ENCODE measurements at regions not wholly inside any gene's neighbourhood (a gene's known extent, or its start where the extent isn't known, plus 50 kb on each side); places are given as distances from the start of the nearest gene placed in this dataset.
A peak's percentile ranks its signal among the peaks of the same experiment; 100 is the strongest.

DNA sequence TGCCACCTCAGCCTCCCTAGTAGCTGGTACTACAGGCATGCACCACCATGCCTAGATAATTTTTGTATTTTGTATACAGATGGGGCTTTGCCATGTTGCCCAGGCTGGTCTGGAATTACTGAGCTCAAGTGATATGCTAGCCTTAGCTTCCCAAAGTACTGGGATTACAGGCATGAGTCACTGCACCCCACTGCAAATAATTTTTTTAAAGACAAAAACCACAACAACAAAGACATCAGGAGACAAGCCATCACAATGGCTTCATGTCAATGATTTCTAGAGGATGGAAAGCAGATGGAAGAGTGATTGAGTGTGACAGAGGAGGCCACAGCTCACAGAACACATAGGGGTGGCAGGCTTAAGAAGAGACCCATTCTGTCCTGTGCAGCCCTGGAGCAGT is 97.9 kb upstream of the PCSK1 start:
- H3K36me3 ChIP-seq = no peaks in the 10 kb centered on the region

DNA sequence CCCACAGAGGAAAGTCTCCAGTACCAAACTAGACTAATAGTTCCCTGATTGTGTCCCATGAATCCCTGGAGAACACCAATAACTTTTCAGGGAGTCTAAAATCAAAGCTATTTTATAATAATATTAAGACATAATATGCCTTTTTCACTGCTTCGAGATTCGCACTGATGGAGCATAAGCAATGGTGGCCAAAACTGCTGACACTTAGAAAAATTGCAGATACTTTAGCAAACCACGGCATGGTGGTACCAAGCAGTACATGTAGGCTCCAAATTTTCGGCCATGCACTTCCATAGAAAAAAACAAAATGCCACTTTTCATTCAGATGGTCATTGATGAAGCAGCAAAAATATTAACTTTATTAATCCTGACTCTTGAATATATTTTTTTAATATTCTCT is 100.3 kb upstream of the PCSK1 start:
- WGBS, 2 donors = 91 to 95% methylated on average over 4 of the region's 4 CpGs
- Histone ChIP-seq H3K27me3 (no peaks in the 10 kb centered on the region), H3K9me3 (no peaks in the 10 kb centered on the region), H3K27ac (no peak overlapping the region), H3K36me3 (no peaks in the 10 kb centered on the region), H3K4me1 (peaks cover 0 to 8% (median 0%) of the 10 kb centered on the region in 3 donors), H3K4me3 (no peak overlapping the region)
- TF ChIP-seq, protein P1, sequence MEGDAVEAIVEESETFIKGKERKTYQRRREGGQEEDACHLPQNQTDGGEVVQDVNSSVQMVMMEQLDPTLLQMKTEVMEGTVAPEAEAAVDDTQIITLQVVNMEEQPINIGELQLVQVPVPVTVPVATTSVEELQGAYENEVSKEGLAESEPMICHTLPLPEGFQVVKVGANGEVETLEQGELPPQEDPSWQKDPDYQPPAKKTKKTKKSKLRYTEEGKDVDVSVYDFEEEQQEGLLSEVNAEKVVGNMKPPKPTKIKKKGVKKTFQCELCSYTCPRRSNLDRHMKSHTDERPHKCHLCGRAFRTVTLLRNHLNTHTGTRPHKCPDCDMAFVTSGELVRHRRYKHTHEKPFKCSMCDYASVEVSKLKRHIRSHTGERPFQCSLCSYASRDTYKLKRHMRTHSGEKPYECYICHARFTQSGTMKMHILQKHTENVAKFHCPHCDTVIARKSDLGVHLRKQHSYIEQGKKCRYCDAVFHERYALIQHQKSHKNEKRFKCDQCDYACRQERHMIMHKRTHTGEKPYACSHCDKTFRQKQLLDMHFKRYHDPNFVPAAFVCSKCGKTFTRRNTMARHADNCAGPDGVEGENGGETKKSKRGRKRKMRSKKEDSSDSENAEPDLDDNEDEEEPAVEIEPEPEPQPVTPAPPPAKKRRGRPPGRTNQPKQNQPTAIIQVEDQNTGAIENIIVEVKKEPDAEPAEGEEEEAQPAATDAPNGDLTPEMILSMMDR (IDR thresholded peaks at IDR 0.05) = no peak
- no peak for TF ChIP-seq POLR2A (IDR thresholded peaks at IDR 0.05)
- intact Hi-C loops (cut with DNase I) = no loop called here
- DNase-seq = no peak

More for the DNA sequence above, 97.9 kb upstream of the PCSK1 start:
- Histone ChIP-seq H3K9me3 (no peaks in the 10 kb centered on the region), H3K27ac (no peak overlapping the region), H3K4me1 (peaks cover 0 to 8% (median 0%) of the 10 kb centered on the region in 3 donors), H3K4me3 (no peak overlapping the region), H3K27me3 (no peaks in the 10 kb centered on the region)
- intact Hi-C loops (cut with DNase I) = no loop called here
- TF ChIP-seq, protein P1 (IDR thresholded peaks at IDR 0.05) = no peak
- no peak for TF ChIP-seq POLR2A (IDR thresholded peaks at IDR 0.05)
- no peak for DNase-seq

DNA sequence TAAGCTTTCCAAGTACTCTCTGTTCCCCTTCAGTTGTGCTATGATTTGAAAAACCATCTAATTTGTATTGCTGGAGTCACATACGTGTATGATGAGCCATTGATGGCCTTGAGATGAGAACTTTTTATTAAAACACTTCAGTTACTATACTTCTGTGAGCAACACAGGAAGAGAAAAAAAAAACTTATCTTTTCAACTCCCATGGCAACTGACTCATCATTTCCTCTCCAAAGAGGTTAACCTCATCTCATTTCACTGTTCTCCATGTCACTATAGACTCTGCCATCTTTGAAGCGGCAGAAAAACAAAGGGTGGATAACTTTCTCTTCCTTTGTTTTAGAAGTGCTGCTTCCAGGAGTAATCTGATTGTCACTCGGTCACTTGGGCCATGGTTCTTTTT is 104.3 kb upstream of the PCSK1 start:
- Histone ChIP-seq H3K27ac (peak overlapping the region in 1 of 4 donors; percentile 13), H3K36me3 (no peaks in the 10 kb centered on the region), H3K4me3 (no peak overlapping the region), H3K4me1 (no peaks in the 10 kb centered on the region), H3K27me3 (no peaks in the 10 kb centered on the region), H3K9me3 (no peaks in the 10 kb centered on the region)
- WGBS, 2 donors = 64 to 75% methylated on average over 3 of the region's 3 CpGs
- intact Hi-C loops (cut with DNase I) = no loop called here
- TF ChIP-seq POLR2A (IDR thresholded peaks at IDR 0.05) = no peak
- TF ChIP-seq, protein P1 (IDR thresholded peaks at IDR 0.05) = no peak
- no peak for DNase-seq

DNA sequence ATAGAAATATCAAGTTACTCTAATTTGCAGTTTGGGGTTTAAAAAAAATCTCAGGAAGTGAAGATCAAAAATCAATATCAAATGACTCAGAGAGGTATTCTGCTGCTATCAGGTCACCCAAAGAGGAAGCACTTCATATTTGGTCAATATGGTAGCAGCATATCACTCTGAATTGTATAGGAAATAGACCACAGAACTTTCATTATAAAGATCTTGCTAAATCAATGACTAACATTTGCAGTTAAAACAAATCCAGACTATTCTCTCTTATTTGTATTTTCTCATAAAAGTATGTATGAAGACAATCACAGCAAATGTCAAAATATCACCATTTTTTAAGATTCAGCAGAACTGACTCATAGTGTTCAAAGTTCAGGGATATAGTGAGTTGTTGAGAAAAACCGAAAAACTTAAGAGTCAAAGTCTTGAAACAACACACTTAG is 105.8 kb upstream of the PCSK1 start:
- WGBS, 2 donors = 38 to 43% methylated on average over 1 of the region's 1 CpG

DNA sequence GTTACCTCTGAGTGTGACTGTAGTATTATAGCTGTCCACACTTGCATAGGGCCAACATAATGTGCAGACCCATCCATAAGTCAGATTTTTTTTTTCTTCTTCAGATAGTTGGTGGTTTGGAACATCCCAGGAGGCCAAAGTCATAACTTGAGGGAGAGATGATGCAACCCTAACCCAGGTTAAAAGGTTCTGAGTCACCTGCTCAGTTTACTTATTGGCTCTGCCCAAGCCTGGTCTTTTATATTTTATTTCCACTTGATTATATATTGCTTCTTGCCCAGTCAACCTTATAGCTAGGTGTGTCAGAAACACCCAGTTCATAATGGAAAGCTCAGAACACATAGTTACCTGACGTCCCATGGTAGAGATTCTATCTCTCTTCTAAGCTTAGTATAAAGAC is 113.1 kb upstream of the PCSK1 start:
- 44 to 83% methylated on average over 1 of the region's 1 CpG for WGBS, 2 donors
- DNase-seq = no peak
- H3K4me1 ChIP-seq = no peaks in the 10 kb centered on the region
- no peaks in the 10 kb centered on the region for H3K36me3 ChIP-seq
- no peaks in the 10 kb centered on the region for H3K27me3 ChIP-seq
- H3K9me3 ChIP-seq = no peaks in the 10 kb centered on the region
- H3K27ac ChIP-seq = no peak overlapping the region
- H3K4me3 ChIP-seq = no peak overlapping the region
- intact Hi-C loops (cut with DNase I) = no loop called here
- no peak for TF ChIP-seq POLR2A (IDR thresholded peaks at IDR 0.05)
- TF ChIP-seq, protein P1 (IDR thresholded peaks at IDR 0.05) = no peak

More for the DNA sequence above, 105.8 kb upstream of the PCSK1 start:
- TF ChIP-seq, protein P1 (IDR thresholded peaks at IDR 0.05) = no peak
- no peak for TF ChIP-seq POLR2A (IDR thresholded peaks at IDR 0.05)
- no peak overlapping the region for H3K27ac ChIP-seq
- H3K27me3 ChIP-seq = no peaks in the 10 kb centered on the region
- no peaks in the 10 kb centered on the region for H3K4me1 ChIP-seq
- H3K36me3 ChIP-seq = no peaks in the 10 kb centered on the region
- H3K4me3 ChIP-seq = no peak overlapping the region
- intact Hi-C loops (cut with DNase I) = no loop called here
- no peaks in the 10 kb centered on the region for H3K9me3 ChIP-seq
- DNase-seq = no peak

Data from esophagus squamous epithelium (tissue), 5 donors.